Type B pancreatic cell (in vitro differentiated cells): ENCODE measurements at regions not wholly inside any gene's neighbourhood (a gene's known extent, or its start where the extent isn't known, plus 50 kb on each side); places are given as distances from the start of the nearest gene placed in this dataset.
"Not testable (repeated sequence)": the region's sequence is repeated elsewhere in the genome, so short reads cannot be mapped to it uniquely, and the experiment has no call there.

ENCODE experiments used
- DNase-seq: peaks from one replicate; pipeline ENCODE4 v3.0.0; 2021; ENCODE audit warnings: mixed read lengths; ENCODE audit not compliant: unreplicated experiment; ENCODE audit errors: extremely low spot score
- H3K27ac Mint-ChIP-seq: 2 replicates; pipeline ENCODE4 v1.8.0; 2021; ENCODE audit warnings: mild to moderate bottlenecking, mixed read lengths
- H3K27me3 Mint-ChIP-seq: 2 replicates; pipeline ENCODE4 v1.8.0; 2021; ENCODE audit warnings: mixed read lengths
- H3K36me3 Mint-ChIP-seq: 2 replicates; pipeline ENCODE4 v1.8.0; 2021; ENCODE audit warnings: mixed read lengths
- H3K4me1 Mint-ChIP-seq: one replicate; pipeline ENCODE4 v1.8.0; 2021; ENCODE audit warnings: mixed read lengths; ENCODE audit not compliant: unreplicated experiment
- H3K4me3 Mint-ChIP-seq: 2 replicates; pipeline ENCODE4 v1.8.0; 2021; ENCODE audit warnings: mild to moderate bottlenecking, mixed read lengths
- H3K9me3 Mint-ChIP-seq: 2 replicates; pipeline ENCODE4 v1.8.0; 2021; ENCODE audit warnings: mixed read lengths
- TF ChIP-seq, protein P1 (sequence below): fragments of 200-600 bp; sonication (generic); conservative IDR thresholded peaks from 2 replicates; pipeline ENCODE4 v1.5.0; 2021; ENCODE audit warnings: antibody characterized with exemption, mild to moderate bottlenecking

DNA sequence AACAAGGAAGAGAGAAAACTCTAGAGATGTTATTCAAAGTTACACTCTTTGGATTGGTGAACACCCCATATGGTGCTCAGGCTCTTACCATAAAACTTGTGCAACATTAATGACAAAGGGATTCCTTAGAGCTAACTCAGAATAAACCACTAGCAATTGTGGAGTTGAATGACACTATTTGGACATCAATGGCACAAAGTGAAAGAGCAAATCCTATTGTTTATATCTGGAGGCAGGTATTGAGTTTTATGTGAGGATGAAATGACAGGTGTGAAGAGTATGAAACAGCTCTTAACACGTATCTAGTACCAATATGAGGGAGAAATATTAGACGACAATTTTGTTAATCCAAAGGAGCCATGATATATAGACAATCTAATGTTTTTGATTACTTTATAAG is 584.9 kb upstream of the PBX1 start:
- no peak overlapping the region for H3K4me3 Mint-ChIP-seq
- H3K4me1 Mint-ChIP-seq, result no peaks in the 10 kb centered on the region
- TF ChIP-seq, protein P1, sequence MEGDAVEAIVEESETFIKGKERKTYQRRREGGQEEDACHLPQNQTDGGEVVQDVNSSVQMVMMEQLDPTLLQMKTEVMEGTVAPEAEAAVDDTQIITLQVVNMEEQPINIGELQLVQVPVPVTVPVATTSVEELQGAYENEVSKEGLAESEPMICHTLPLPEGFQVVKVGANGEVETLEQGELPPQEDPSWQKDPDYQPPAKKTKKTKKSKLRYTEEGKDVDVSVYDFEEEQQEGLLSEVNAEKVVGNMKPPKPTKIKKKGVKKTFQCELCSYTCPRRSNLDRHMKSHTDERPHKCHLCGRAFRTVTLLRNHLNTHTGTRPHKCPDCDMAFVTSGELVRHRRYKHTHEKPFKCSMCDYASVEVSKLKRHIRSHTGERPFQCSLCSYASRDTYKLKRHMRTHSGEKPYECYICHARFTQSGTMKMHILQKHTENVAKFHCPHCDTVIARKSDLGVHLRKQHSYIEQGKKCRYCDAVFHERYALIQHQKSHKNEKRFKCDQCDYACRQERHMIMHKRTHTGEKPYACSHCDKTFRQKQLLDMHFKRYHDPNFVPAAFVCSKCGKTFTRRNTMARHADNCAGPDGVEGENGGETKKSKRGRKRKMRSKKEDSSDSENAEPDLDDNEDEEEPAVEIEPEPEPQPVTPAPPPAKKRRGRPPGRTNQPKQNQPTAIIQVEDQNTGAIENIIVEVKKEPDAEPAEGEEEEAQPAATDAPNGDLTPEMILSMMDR, result no peak
- DNase-seq, result no peak
- no peaks in the 10 kb centered on the region for H3K36me3 Mint-ChIP-seq
- H3K27me3 Mint-ChIP-seq, result no peaks in the 10 kb centered on the region
- H3K27ac Mint-ChIP-seq, result no peak overlapping the region
- no peaks in the 10 kb centered on the region for H3K9me3 Mint-ChIP-seq

DNA sequence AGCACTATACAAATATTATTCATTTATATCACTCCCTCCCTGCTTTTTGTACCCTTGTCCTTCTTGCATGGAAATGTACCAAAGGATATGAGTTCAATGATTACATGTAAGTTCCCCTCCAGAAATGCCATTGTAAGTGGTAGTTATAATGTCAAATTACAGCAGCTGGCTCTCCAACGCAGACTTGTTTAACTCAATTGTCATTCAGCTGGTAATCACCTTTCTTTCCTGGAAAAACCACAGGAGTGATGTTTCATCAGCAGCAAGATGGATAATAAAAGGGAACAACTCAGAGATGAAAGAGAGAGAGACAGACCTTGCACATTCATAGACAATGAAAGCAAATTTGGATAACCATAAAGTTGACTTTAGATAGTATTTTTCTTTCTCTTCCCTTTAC is 578.6 kb upstream of the PBX1 start:
- no peaks in the 10 kb centered on the region for H3K27me3 Mint-ChIP-seq

DNA sequence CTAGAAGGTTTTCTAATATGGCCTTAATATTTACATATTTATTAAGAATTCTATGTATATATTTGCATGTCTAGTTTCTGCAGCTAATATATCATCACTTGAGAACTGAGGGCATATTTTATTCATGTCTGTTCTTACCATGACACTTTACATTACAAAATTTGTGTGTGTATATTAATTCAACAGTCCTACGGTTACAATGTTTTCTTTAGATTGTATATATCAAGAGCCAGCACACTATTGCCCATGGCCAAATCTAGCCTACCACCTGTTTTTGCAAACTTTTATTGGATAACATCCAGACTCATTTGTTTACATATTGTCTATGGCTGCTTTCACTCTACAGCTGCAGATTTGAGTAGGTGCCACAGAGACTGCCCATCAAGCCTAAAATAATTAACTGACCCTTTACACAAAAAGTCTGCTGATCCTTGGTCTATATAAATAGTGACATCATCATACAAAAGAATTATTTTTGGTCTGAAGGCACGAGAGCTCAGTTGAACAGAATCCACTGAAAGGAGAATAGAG is 577.4 kb upstream of the PBX1 start:
- TF ChIP-seq, protein P1, result no peak
- DNase-seq, result no peak
- no peak overlapping the region for H3K27ac Mint-ChIP-seq
- H3K9me3 Mint-ChIP-seq, result no peaks in the 10 kb centered on the region
- H3K4me1 Mint-ChIP-seq, result no peaks in the 10 kb centered on the region
- no peaks in the 10 kb centered on the region for H3K36me3 Mint-ChIP-seq
- no peaks in the 10 kb centered on the region for H3K27me3 Mint-ChIP-seq
- no peak overlapping the region for H3K4me3 Mint-ChIP-seq

More for the DNA sequence above, 578.6 kb upstream of the PBX1 start:
- no peak for DNase-seq
- TF ChIP-seq, protein P1, result no peak
- Mint-ChIP-seq H3K4me3 (no peak overlapping the region), H3K27ac (no peak overlapping the region), H3K36me3 (no peaks in the 10 kb centered on the region), H3K4me1 (no peaks in the 10 kb centered on the region), H3K9me3 (no peaks in the 10 kb centered on the region)

DNA sequence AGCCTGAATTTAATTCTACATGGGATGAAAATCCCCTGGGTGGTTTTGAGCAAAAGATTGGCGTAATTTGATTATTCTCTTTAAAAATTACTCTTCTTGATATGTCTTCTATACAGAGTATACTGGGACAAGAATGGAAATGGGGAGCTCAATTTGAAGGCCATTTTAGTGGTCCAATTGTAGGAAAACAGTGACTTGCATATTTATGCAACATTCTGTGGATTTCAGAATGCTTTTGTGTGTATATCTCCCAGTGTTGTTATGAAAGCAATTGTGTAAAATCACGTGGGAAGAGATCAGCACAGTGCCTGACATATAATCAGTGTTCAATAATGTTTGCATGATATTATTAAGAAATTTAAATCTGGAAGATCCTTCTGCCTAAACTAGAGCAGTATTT is 575.9 kb upstream of the PBX1 start:
- no peaks in the 10 kb centered on the region for H3K36me3 Mint-ChIP-seq
- H3K27ac Mint-ChIP-seq, result no peak overlapping the region
- H3K4me3 Mint-ChIP-seq, result no peak overlapping the region
- TF ChIP-seq, protein P1, result no peak
- H3K4me1 Mint-ChIP-seq, result no peaks in the 10 kb centered on the region
- H3K27me3 Mint-ChIP-seq, result no peaks in the 10 kb centered on the region
- no peaks in the 10 kb centered on the region for H3K9me3 Mint-ChIP-seq
- no peak for DNase-seq

DNA sequence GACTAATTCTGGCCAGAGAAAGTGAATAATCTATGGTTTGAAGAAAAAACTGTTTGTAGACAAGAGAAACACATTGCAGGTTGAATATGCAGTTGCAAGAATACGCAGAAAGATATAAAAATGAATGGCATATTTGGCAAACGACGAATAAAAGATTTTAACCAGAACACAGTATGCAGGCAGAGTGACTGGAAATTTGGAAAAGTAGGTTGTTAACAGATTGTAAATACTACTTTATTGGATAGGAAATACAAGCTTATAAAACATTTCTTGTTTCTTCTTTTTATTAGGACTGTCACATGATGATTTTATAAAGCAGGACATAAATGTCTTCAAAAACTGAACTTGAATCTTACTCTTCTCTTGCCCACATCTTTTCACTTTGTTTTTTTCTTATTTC is 573.3 kb upstream of the PBX1 start:
- Mint-ChIP-seq H3K36me3 (no peaks in the 10 kb centered on the region), H3K9me3 (no peaks in the 10 kb centered on the region), H3K4me1 (no peaks in the 10 kb centered on the region), H3K27ac (no peak overlapping the region), H3K27me3 (no peaks in the 10 kb centered on the region), H3K4me3 (no peak overlapping the region)
- TF ChIP-seq, protein P1, result no peak
- DNase-seq, result no peak

DNA sequence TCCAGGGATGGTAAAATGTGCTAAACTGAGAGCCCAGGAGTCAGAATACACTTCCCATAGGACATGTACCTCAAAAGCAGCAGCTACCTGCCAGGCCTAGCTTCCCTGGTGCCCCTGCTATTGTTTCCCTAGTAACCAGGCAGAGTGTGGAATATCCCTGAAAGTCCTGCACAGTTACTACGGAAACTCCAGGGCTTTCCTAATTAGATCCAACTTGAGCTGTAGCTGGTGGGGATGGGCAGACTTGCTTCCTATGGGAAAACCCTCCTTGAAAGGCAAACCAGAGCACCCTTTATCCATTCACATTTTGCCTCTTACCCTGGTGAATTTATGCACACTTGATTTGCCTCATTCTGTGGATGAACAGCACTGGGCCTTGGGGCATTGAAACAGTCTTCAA is 559.9 kb upstream of the PBX1 start:
- Mint-ChIP-seq H3K9me3 (peaks cover 30% of the 10 kb centered on the region), H3K4me3 (no peak overlapping the region), H3K36me3 (no peaks in the 10 kb centered on the region), H3K27ac (no peak overlapping the region), H3K27me3 (no peaks in the 10 kb centered on the region), H3K4me1 (peaks cover 11% of the 10 kb centered on the region)
- no peak for DNase-seq
- TF ChIP-seq, protein P1, result no peak

DNA sequence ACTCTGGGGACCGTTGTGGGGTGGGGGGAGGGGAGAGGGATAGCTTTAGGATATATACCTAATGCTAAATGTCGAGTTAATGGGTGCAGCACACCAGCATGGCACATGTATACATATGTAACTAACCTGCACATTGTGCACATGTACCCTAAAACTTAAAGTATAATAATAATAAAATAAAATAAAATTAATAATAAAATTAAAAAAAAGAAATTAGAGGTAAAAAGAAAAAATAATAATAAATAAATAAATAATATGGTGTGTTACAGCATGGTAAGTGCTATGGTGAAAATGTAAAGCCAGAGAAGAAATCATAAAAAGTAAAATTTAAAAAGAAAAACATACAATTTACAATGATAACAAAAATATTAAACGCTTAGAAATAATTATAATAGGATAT is 552.8 kb upstream of the PBX1 start:
- H3K27ac Mint-ChIP-seq, H3K4me1 Mint-ChIP-seq, H3K36me3 Mint-ChIP-seq, H3K4me3 Mint-ChIP-seq, DNase-seq, H3K27me3 Mint-ChIP-seq: not testable (repeated sequence)
- H3K9me3 Mint-ChIP-seq, result peaks cover 12% of the 10 kb centered on the region
